CD4-positive, CD25-positive, alpha-beta regulatory T cell (primary cell): ENCODE measurements at regions not wholly inside any gene's neighbourhood (a gene's known extent, or its start where the extent isn't known, plus 50 kb on each side); places are given as distances from the start of the nearest gene placed in this dataset.

Experiments
- ATAC-seq, 2 donors: fragments of 150-1000 bp; cut with Tn5 transposase; one replicate each; pipeline ENCODE4 v1.10.0; 2021; ENCODE audit warnings: low read depth in 2 of 2, moderate number of reproducible peaks in 2 of 2, moderate library complexity in 1 of 2
- DNase-seq, 3 donors: peaks; one replicate each; pipeline versions ENCODE4 v3.0.0 to v3.0.0-alpha.2; 2012 to 2022; ENCODE audit warnings: mixed read lengths in 1 of 3
- H3K27ac ChIP-seq: one replicate; pipeline ENCODE4 v1.7.0; 2013; ENCODE audit warnings: mild to moderate bottlenecking, low read length; ENCODE audit not compliant: insufficient read depth, poor library complexity, severe bottlenecking
- H3K27me3 ChIP-seq: one replicate; pipeline ENCODE4 v1.7.0; 2013; ENCODE audit warnings: low read length; ENCODE audit not compliant: control insufficient read depth, insufficient read depth
- H3K36me3 ChIP-seq: one replicate; pipeline ENCODE4 v1.7.0; 2013; ENCODE audit warnings: mild to moderate bottlenecking, low read length, moderate library complexity; ENCODE audit not compliant: control insufficient read depth, insufficient read depth
- H3K4me1 ChIP-seq: 2 replicates; pipeline ENCODE4 v1.7.0; 2013; ENCODE audit warnings: mild to moderate bottlenecking, low read length; ENCODE audit not compliant: insufficient read depth, control insufficient read depth, poor library complexity, severe bottlenecking
- H3K4me3 ChIP-seq: one replicate; pipeline ENCODE4 v1.7.0; 2013; ENCODE audit warnings: low read depth, mild to moderate bottlenecking, low read length, moderate library complexity
- H3K9me3 ChIP-seq, 2 experiments: 1 replicate in 1 of 2; 2 replicates in 1 of 2; pipeline ENCODE4 v1.7.0; 2013; ENCODE audit warnings: low read length in 2 of 2, mild to moderate bottlenecking in 1 of 2, moderate library complexity in 1 of 2; ENCODE audit not compliant: control insufficient read depth in 2 of 2
- H3K27ac Mint-ChIP-seq, 3 donors: one replicate each; pipeline ENCODE4 v1.8.0; 2020 to 2022; ENCODE audit warnings: mild to moderate bottlenecking in 3 of 3, mixed read lengths in 3 of 3, moderate library complexity in 2 of 3
- H3K27me3 Mint-ChIP-seq: one replicate; pipeline ENCODE4 v1.8.0; 2022; ENCODE audit warnings: mild to moderate bottlenecking, mixed read lengths
- H3K36me3 Mint-ChIP-seq: one replicate; pipeline ENCODE4 v1.8.0; 2020; ENCODE audit warnings: mixed read lengths
- H3K4me1 Mint-ChIP-seq, 4 donors: one replicate each; pipeline ENCODE4 v1.8.0; 2020 to 2022; ENCODE audit warnings: mixed read lengths in 4 of 4, mild to moderate bottlenecking in 1 of 4
- H3K4me3 Mint-ChIP-seq, 4 donors: one replicate each; pipeline ENCODE4 v1.8.0; 2020 to 2022; ENCODE audit warnings: mild to moderate bottlenecking in 4 of 4, mixed read lengths in 4 of 4, moderate library complexity in 3 of 4
- H3K9me3 Mint-ChIP-seq, 7 donors: one replicate each; pipeline ENCODE4 v1.8.0; 2020 to 2022; ENCODE audit warnings: mixed read lengths in 7 of 7, mild to moderate bottlenecking in 3 of 7, moderate library complexity in 2 of 7

- ATAC-seq (no peak), DNase-seq (no peak)
- Mint-ChIP-seq H3K4me3 (no peak overlapping the region), H3K4me1 (peaks cover 0 to 1% (median 0%) of the 10 kb centered on the region in 4 donors), H3K9me3 (peaks cover 0 to 2% (median 0%) of the 10 kb centered on the region in 7 donors), H3K27me3 (peaks cover 14% of the 10 kb centered on the region), H3K27ac (no peak overlapping the region), H3K36me3 (no peaks in the 10 kb centered on the region)
- Histone ChIP-seq H3K27me3 (no peaks in the 10 kb centered on the region), H3K4me1 (no peaks in the 10 kb centered on the region), H3K27ac (no peak overlapping the region), H3K36me3 (no peaks in the 10 kb centered on the region), H3K4me3 (no peak overlapping the region), H3K9me3 (no peaks in the 10 kb centered on the region)
These were observed 93.3 kb upstream of the ASAP2 start for GRCh38 chr2:9113262-9113661.

DNA sequence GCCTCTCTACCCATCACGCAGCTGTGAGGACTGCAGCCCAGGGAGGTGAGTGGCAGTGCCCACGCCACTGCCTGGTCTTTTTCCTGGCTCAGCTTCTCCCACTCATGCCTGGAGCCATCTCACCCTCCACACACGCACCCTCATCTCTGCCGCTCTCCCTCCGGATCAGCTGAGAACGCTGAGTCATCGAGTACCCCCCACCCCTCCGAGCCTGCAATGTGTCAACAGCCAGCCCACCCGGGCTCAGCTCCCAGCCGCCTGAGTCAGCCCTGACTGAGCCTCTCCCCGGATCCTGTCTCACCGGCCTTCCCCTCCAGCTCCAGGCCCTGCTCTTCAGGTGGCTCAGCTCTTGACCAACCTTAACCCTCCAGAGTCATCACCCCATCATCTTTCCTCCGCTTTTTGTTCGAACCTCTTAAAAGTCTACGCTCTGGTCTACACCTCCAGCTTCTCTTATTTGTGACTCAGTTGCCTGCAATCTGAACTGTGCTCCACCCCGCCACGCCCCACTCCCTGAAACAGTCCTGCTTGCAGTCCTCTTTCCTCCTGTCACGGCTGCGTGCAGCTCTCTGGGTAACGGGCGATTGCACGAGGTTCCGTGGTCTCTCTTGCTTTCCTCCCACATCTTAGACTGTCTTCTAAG lies 94.4 kb upstream of the ASAP2 start:
- Mint-ChIP-seq H3K4me3 (no peak overlapping the region), H3K4me1 (peaks cover 0 to 1% (median 0%) of the 10 kb centered on the region in 4 donors)
- no peak overlapping the region for H3K4me3 ChIP-seq

DNA sequence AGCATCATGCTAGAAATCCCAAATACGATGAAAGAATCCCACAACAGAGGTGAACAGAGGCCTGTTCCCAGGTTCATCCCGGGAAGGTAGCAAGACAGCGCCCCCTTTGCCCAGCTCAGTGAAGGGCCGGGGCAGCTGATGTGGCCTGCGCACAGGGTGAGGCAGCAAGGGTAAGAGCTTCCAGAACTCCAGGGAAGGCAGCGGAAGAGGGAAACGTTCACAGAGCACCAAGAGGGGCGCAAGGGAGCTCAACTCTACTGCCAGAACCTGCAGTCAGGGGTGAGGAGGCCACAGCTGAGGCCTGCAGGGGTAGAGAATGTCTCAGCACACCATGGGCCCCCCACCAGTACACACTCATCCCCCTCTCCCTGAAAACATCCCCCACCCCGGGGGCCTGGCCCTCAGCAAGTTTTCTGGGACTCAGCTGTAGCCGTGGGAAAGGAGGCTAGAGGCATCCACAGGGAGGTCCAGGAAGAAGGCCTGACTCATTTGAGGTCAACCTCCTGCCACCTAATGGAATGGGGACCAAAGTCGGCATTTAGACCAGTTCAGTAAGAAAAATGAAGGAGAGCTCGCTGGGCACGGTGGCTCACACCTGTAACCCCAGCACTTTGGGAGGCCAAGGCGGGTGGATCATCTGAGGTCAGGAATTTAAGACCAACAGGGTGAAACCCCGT lies 95.6 kb upstream of the ASAP2 start:
- Histone ChIP-seq H3K27ac (no peak overlapping the region), H3K4me3 (no peak overlapping the region), H3K36me3 (no peaks in the 10 kb centered on the region), H3K4me1 (no peaks in the 10 kb centered on the region), H3K9me3 (no peaks in the 10 kb centered on the region), H3K27me3 (no peaks in the 10 kb centered on the region)
- H3K36me3 Mint-ChIP-seq = no peaks in the 10 kb centered on the region
- H3K9me3 Mint-ChIP-seq = peaks cover 0 to 2% (median 0%) of the 10 kb centered on the region in 7 donors
- no peak for ATAC-seq
- H3K27ac Mint-ChIP-seq = no peak overlapping the region
- no peak for DNase-seq
- H3K4me1 Mint-ChIP-seq = peaks cover 0 to 1% (median 0%) of the 10 kb centered on the region in 4 donors
- H3K4me3 Mint-ChIP-seq = no peak overlapping the region
- H3K27me3 Mint-ChIP-seq = peaks cover 4% of the 10 kb centered on the region

More for the DNA sequence above, 94.4 kb upstream of the ASAP2 start:
- Mint-ChIP-seq H3K27ac (no peak overlapping the region), H3K9me3 (peaks cover 0 to 2% (median 0%) of the 10 kb centered on the region in 7 donors), H3K27me3 (peaks cover 13% of the 10 kb centered on the region), H3K36me3 (no peaks in the 10 kb centered on the region)
- Histone ChIP-seq H3K9me3 (no peaks in the 10 kb centered on the region), H3K4me1 (no peaks in the 10 kb centered on the region), H3K36me3 (no peaks in the 10 kb centered on the region), H3K27ac (no peak overlapping the region), H3K27me3 (no peaks in the 10 kb centered on the region)
- no peak for DNase-seq
- no peak for ATAC-seq

DNA sequence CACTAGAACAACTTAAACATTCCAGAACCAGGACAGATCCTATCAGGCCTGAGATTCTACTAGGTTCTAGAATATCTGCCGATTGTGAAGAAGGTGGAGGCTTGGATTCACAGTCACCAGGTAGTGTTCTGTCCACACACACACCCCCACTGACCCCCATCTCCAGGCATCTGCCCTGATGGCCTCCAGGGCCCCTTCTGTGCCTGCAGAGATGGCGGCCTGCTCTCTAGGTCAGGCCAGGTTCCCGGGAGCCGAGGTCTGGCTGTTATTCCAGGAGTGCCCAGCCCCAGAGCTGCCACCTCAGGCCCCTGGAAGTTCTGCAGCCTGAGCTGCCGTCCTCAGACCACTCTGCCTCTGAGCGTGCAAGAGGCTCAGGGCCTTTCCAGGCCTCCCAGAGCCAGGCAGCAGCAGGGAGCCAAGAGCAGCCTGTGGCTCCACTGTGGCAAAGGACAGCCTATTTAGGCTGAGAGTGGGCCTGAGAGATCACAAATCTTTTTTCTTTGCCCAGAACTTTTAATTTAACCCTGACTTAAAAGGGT lies 96.2 kb upstream of the ASAP2 start:
- Histone ChIP-seq H3K27me3 (no peaks in the 10 kb centered on the region), H3K36me3 (no peaks in the 10 kb centered on the region), H3K4me1 (no peaks in the 10 kb centered on the region), H3K4me3 (no peak overlapping the region), H3K27ac (no peak overlapping the region), H3K9me3 (no peaks in the 10 kb centered on the region)
- Mint-ChIP-seq H3K36me3 (no peaks in the 10 kb centered on the region), H3K4me1 (peaks cover 0 to 1% (median 0%) of the 10 kb centered on the region in 4 donors), H3K9me3 (peaks cover 0 to 2% (median 0%) of the 10 kb centered on the region in 7 donors), H3K4me3 (no peak overlapping the region), H3K27ac (no peak overlapping the region), H3K27me3 (peaks cover 4% of the 10 kb centered on the region)
- DNase-seq (no peak), ATAC-seq (no peak)

- Mint-ChIP-seq H3K4me3 (no peak overlapping the region), H3K27ac (no peak overlapping the region), H3K36me3 (no peaks in the 10 kb centered on the region), H3K9me3 (peaks cover 0 to 2% (median 0%) of the 10 kb centered on the region in 7 donors), H3K4me1 (peaks cover 0 to 1% (median 0%) of the 10 kb centered on the region in 4 donors), H3K27me3 (peaks cover 4% of the 10 kb centered on the region)
- H3K9me3 ChIP-seq = no peaks in the 10 kb centered on the region
- H3K36me3 ChIP-seq = no peaks in the 10 kb centered on the region
- H3K27ac ChIP-seq = no peak overlapping the region
- ATAC-seq (no peak), DNase-seq (no peak)
- H3K4me1 ChIP-seq = no peaks in the 10 kb centered on the region
- no peaks in the 10 kb centered on the region for H3K27me3 ChIP-seq
- no peak overlapping the region for H3K4me3 ChIP-seq
These were observed 96.7 kb upstream of the ASAP2 start for GRCh38 chr2:9109871-9110270.

DNA sequence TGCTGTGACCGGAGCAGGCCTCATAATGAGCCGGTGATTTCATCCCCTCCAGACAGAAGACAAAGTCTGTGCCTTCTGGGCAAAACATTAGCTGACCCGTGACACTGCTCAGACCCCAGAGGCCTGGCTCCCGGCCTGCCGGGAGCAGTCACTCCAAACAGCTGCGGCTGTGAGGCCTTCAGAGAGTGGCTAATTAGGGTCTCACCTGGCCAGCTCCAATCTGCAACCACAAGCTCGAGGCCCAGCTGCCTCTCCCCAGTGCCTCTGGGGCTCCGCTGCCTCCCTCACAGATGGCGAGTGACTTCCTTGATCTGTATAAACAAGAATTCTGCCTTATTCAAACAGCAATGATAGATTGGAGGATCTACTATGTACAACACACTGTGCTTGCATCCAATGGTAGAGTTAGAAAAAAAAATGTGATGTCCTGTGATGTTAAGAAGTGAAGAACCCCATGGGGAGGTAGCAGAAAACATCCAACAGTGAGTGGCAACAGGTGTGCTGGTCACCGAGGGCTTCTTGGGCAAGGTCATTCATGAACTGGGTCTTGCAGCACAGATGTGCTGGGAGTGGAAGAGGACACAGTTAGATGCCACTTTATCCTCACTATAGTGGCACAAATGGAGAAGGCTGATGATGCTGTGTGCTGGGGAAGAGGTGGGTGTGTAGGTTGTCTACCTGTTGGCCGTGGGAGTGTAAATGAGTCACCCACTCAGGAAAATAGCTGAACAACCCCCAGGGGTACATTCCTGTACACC lies 98.2 kb upstream of the ASAP2 start:
- H3K9me3 Mint-ChIP-seq = peaks cover 0 to 2% (median 0%) of the 10 kb centered on the region in 7 donors
- H3K27me3 Mint-ChIP-seq = no peaks in the 10 kb centered on the region
- peak overlapping the region in 1 of 3 donors; percentile 47 for H3K27ac Mint-ChIP-seq
- Histone ChIP-seq H3K9me3 (no peaks in the 10 kb centered on the region), H3K27ac (no peak overlapping the region), H3K4me3 (no peak overlapping the region), H3K4me1 (no peaks in the 10 kb centered on the region), H3K27me3 (no peaks in the 10 kb centered on the region), H3K36me3 (no peaks in the 10 kb centered on the region)
- no peaks in the 10 kb centered on the region for H3K36me3 Mint-ChIP-seq
- H3K4me3 Mint-ChIP-seq = no peak overlapping the region
- ATAC-seq (no peak), DNase-seq (no peak)
- H3K4me1 Mint-ChIP-seq = peaks cover 0 to 1% (median 0%) of the 10 kb centered on the region in 4 donors

DNA sequence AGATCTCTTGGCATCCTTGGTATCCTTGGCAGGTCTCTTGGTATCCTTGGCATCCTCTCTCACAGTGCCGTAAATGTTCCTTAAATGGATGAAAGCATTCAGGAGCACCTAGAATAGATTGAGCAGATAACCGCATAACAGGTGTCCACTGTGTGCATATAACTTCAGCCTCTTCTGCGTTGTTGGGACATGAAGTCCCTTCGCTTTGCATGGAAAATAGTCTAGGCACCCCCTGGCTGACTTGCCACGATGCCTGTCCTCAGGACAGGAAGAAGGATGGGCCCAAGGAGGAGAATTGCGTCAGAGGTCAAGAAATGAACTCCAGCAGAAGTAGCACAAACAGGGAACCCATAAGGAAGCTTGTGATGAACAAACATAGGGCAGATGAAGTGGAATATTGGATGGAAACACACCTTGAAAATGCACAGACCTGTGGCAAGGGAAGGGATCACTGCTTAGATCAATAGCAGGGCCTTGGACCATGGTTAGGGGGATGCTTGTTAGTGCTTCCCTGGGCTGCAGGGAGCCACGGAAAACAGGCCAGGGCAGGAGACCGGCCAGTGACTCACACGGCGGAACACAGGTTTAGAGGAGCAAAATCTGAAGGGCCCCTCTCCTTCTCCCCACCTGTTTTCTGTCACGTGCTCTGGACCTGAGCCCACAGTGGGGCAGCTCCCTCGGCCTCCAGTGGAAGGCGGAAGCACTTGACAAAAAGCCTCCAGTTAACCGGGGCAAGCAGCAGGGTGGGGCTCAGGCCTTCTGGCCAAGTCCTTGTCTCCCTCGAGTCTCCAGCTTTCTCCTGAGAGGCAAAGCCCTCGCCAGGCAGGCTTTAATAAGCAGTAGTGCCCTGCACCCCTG lies 99.2 kb upstream of the ASAP2 start:
- H3K4me1 Mint-ChIP-seq = peaks cover 0 to under 1% (median 0%) of the 10 kb centered on the region in 4 donors
- DNase-seq = no peak
- H3K27ac Mint-ChIP-seq = no peak overlapping the region
- Histone ChIP-seq H3K4me1 (no peaks in the 10 kb centered on the region), H3K36me3 (no peaks in the 10 kb centered on the region), H3K9me3 (no peaks in the 10 kb centered on the region), H3K4me3 (no peak overlapping the region), H3K27me3 (no peaks in the 10 kb centered on the region), H3K27ac (no peak overlapping the region)
- no peaks in the 10 kb centered on the region for H3K36me3 Mint-ChIP-seq
- H3K4me3 Mint-ChIP-seq = no peak overlapping the region
- H3K9me3 Mint-ChIP-seq = peaks cover 0 to 2% (median 0%) of the 10 kb centered on the region in 7 donors
- no peaks in the 10 kb centered on the region for H3K27me3 Mint-ChIP-seq
- ATAC-seq = no peak
